GM21381 (cell line): ENCODE measurements at regions not wholly inside any gene's neighbourhood (a gene's known extent, or its start where the extent isn't known, plus 50 kb on each side); places are given as distances from the start of the nearest gene placed in this dataset.
"Not testable (repeated sequence)": the region's sequence is repeated elsewhere in the genome, so short reads cannot be mapped to it uniquely, and the experiment has no call there.

Source experiments
- ATAC-seq: cut with Tn5 transposase; IDR thresholded peaks from one replicate; pipeline ENCODE4 v1.9.1; 2021; ENCODE audit warnings: mild to moderate bottlenecking, moderate library complexity; ENCODE audit not compliant: unreplicated experiment

GRCh38 chr2:234203135-234203984, 152.9 kb downstream of the SPP2 start:
- no peak for ATAC-seq

- no peak for ATAC-seq
Measured at GRCh38 chr2:234202601-234203000, 152.1 kb downstream of the SPP2 start.

GRCh38 chr2:234199996-234200395, 149.5 kb downstream of the SPP2 start:
- ATAC-seq: no peak

GRCh38 chr2:234198976-234199375, 148.5 kb downstream of the SPP2 start:
- ATAC-seq: no peak

- ATAC-seq: no peak
Measured at GRCh38 chr2:234195516-234195915, 145.0 kb downstream of the SPP2 start.

GRCh38 chr2:234193977-234194563, 143.6 kb downstream of the SPP2 start:
- no peak for ATAC-seq

- no peak for ATAC-seq
Measured at GRCh38 chr2:234191819-234192407, 141.4 kb downstream of the SPP2 start.

GRCh38 chr2:234189786-234190300, 139.3 kb downstream of the SPP2 start:
- ATAC-seq: no peak

- ATAC-seq: no peak
Measured at GRCh38 chr2:234189230-234189629, 138.7 kb downstream of the SPP2 start.

GRCh38 chr2:234187646-234188174, 137.2 kb downstream of the SPP2 start:
- ATAC-seq: no peak

GRCh38 chr2:234181121-234181520, 130.6 kb downstream of the SPP2 start:
- ATAC-seq: no peak

- no peak for ATAC-seq
Measured at GRCh38 chr2:234179031-234179363, 128.5 kb downstream of the SPP2 start.

GRCh38 chr2:234178330-234179030, 128.0 kb downstream of the SPP2 start:
- ATAC-seq: no peak

- ATAC-seq: no peak
Measured at GRCh38 chr2:234175649-234176048, 125.1 kb downstream of the SPP2 start.

GRCh38 chr2:234174742-234175141, 124.2 kb downstream of the SPP2 start:
- no peak for ATAC-seq

GRCh38 chr2:234172532-234172931, 122.0 kb downstream of the SPP2 start:
- ATAC-seq: no peak

- ATAC-seq: no peak
Measured at GRCh38 chr2:234172066-234172465, 121.6 kb downstream of the SPP2 start.

GRCh38 chr2:234171666-234172065, 121.2 kb downstream of the SPP2 start:
- ATAC-seq: no peak

GRCh38 chr2:234169674-234170073, 119.2 kb downstream of the SPP2 start:
- ATAC-seq: no peak

- not testable (repeated sequence) for ATAC-seq
Measured at GRCh38 chr2:234168605-234169570, 118.4 kb downstream of the SPP2 start.
